Lower lobe of right lung (tissue), 2 donors: ENCODE measurements at regions not wholly inside any gene's neighbourhood (a gene's known extent, or its start where the extent isn't known, plus 50 kb on each side); places are given as distances from the start of the nearest gene placed in this dataset.

Experiments used
- ATAC-seq, 2 donors: fragments of 200-7000 bp; cut with Tn5 transposase; one replicate each; pipeline ENCODE4 v1.9.1; 2020 to 2022; ENCODE audit warnings: mild to moderate bottlenecking in 2 of 2, moderate library complexity in 2 of 2
- DNase-seq: peaks from one replicate; pipeline ENCODE4 v3.0.0-alpha.2; 2020
- H3K27ac ChIP-seq: fragments of 200-600 bp; one replicate; pipeline ENCODE4 v1.8.0; 2022
- H3K27me3 ChIP-seq: fragments of 200-600 bp; one replicate; pipeline ENCODE4 v1.8.0; 2022; ENCODE audit warnings: low read depth
- H3K36me3 ChIP-seq: fragments of 200-600 bp; one replicate; pipeline ENCODE4 v1.8.0; 2022; ENCODE audit warnings: mild to moderate bottlenecking
- H3K4me1 ChIP-seq: fragments of 200-600 bp; one replicate; pipeline ENCODE4 v1.8.0; 2022
- H3K4me3 ChIP-seq: fragments of 200-600 bp; one replicate; pipeline ENCODE4 v1.8.0; 2022; ENCODE audit warnings: mild to moderate bottlenecking
- H3K9me3 ChIP-seq: fragments of 200-600 bp; one replicate; pipeline ENCODE4 v1.8.0; 2022
- CTCF ChIP-seq: fragments of 200-600 bp; IDR thresholded peaks from one replicate; pipeline ENCODE4 v1.8.0; 2022; ENCODE audit warnings: antibody characterized with exemption, mild to moderate bottlenecking
- intact Hi-C: fragments of 100-400 bp; cut with DNase I; formaldehyde crosslinking; loops from one replicate; pipeline ENCODE4 v1.11.0; 2022
- donor health status: DM: no; HTN: yes; CAD: no; lungs with severe emphysema.

GRCh38 chr10:3471472-3471871 lies 298.9 kb upstream of the PITRM1 start:
- no peak overlapping the region for H3K4me3 ChIP-seq
- H3K36me3 ChIP-seq = no peaks in the 10 kb centered on the region
- peaks cover 55% of the 10 kb centered on the region for H3K4me1 ChIP-seq
- intact Hi-C loops = no loop called here
- no peak for TF ChIP-seq CTCF
- peak overlapping the region; percentile 83 for H3K27ac ChIP-seq
- ATAC-seq = no peak
- H3K27me3 ChIP-seq = no peaks in the 10 kb centered on the region
- H3K9me3 ChIP-seq = no peaks in the 10 kb centered on the region
- DNase-seq = no peak

DNA sequence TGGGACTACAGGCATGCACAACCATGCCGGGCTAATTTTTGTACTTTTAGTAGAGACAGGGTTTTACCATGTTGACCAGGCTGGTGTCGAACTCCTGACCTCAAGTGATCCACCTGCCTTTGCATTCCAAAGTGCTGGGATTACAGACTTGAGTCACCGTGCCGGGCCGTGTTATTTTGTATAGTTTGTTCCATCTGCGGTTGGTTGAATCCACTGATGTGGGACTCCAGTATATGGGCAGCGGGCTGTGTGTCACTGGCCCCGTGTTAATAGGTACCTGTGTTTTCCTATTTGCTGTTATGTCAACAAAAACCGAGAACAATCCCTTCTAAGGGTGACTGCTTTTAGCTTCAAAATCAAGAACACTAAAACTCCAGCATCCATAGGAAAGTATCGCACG lies 297.6 kb upstream of the PITRM1 start:
- Histone ChIP-seq H3K27ac (no peak overlapping the region), H3K4me3 (no peak overlapping the region), H3K9me3 (no peaks in the 10 kb centered on the region), H3K27me3 (no peaks in the 10 kb centered on the region), H3K4me1 (peaks cover 65% of the 10 kb centered on the region), H3K36me3 (no peaks in the 10 kb centered on the region)
- intact Hi-C loops = no loop called here
- DNase-seq = no peak
- ATAC-seq = no peak
- no peak for TF ChIP-seq CTCF

DNA sequence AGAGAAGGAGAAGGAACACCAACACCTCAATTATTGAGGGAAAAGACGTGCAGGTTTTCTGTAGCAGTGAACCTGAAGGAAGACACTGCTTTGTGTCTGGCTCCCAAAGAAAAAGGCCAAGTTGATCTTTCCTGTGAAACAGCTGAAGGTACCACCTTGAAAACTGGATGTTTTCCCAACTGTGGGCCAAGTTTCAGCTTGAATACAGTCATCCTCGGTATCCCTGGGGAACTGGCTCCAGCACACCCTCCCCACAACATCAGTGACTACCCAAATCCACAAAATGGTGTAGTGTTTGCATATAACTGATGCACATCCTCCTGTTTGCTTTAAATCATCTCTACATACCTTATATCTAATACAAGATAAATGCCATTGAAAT lies 297.0 kb upstream of the PITRM1 start:
- ATAC-seq (no peak), DNase-seq (no peak)
- H3K27me3 ChIP-seq = no peaks in the 10 kb centered on the region
- TF ChIP-seq CTCF = no peak
- intact Hi-C loops = no loop called here
- H3K27ac ChIP-seq = peak overlapping the region; percentile 86
- no peak overlapping the region for H3K4me3 ChIP-seq
- H3K4me1 ChIP-seq = peaks cover 71% of the 10 kb centered on the region
- no peaks in the 10 kb centered on the region for H3K36me3 ChIP-seq
- H3K9me3 ChIP-seq = no peaks in the 10 kb centered on the region

- peak; percentile 67 for DNase-seq
- no peak for TF ChIP-seq CTCF
- intact Hi-C loops = no loop called here
- Histone ChIP-seq H3K9me3 (no peaks in the 10 kb centered on the region), H3K36me3 (no peaks in the 10 kb centered on the region), H3K27ac (peak overlapping the region; percentile 86), H3K4me1 (peaks cover 71% of the 10 kb centered on the region), H3K4me3 (no peak overlapping the region), H3K27me3 (no peaks in the 10 kb centered on the region)
- ATAC-seq = peak; percentile 48 to 67
Observed at GRCh38 chr10:3468919-3469638, 296.5 kb upstream of the PITRM1 start.

DNA sequence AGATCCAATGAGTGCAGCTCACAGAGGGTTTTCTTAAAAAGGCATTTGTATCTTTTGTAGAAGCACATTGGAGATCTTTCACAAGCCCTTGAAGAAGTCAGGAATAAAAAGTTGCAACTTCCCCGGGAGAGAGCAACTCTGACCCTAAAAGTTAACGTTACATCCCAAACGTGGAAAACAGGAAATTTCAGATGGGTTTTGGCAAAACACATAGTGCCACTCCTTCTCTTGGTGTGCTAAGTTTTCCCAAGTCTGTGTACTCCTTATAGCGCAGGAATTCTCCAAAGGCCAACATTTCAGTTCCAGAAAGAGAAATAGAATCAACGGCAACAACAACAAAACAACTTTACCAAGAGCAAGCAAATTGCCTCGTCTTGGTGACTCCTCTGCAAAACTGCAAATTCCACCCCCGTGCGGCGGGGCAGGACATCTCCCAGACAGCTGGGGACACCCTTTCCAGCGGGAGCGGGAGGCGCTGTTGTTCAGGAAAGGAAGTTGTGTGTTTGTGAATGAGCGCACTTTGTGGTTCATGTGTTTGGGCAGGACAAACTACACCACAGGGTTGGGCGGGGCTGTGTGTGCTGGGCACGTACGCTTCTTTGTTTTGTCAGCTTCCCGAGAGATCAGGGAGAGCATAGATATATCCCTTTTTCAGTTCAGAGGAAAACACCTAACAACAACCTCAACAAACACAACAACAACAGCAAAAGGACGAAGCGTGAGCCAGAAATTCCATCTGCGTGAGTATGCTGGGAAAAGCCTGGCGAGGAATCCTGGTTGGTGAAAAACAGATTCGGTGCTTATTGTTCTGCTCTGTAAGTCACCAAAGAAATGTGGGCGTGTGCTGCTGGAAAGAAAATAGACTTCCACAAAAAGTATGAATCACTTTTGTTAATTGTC lies 294.7 kb upstream of the PITRM1 start:
- peak; percentile 82 for DNase-seq
- intact Hi-C loops = no loop called here
- peak; percentile 45 to 66 for ATAC-seq
- peaks cover 60% of the 10 kb centered on the region for H3K4me1 ChIP-seq
- H3K27me3 ChIP-seq = no peaks in the 10 kb centered on the region
- peak; percentile 60 for TF ChIP-seq CTCF
- peak overlapping the region; percentile 22 for H3K4me3 ChIP-seq
- H3K27ac ChIP-seq = peak overlapping the region; percentile 86
- no peaks in the 10 kb centered on the region for H3K36me3 ChIP-seq
- H3K9me3 ChIP-seq = no peaks in the 10 kb centered on the region
